DND-41 (cell line): ENCODE measurements at regions not wholly inside any gene's neighbourhood (a gene's known extent, or its start where the extent isn't known, plus 50 kb on each side); places are given as distances from the start of the nearest gene placed in this dataset.

ENCODE experiments used
- EZH2 ChIP-seq: IDR thresholded peaks from 3 replicates; pipeline ENCODE4 v1.6.1; 2012; ENCODE audit warnings: borderline replicate concordance, low read depth, mild to moderate bottlenecking, moderate library complexity, low read length, inconsistent platforms; ENCODE audit not compliant: severe bottlenecking
- TF ChIP-seq, protein P1 (sequence below): IDR thresholded peaks from 2 replicates; pipeline ENCODE4 v1.5.1; 2012; ENCODE audit warnings: borderline replicate concordance, low read length, moderate library complexity, mild to moderate bottlenecking; ENCODE audit not compliant: poor library complexity, severe bottlenecking; ENCODE audit errors: extremely low read depth

DNA sequence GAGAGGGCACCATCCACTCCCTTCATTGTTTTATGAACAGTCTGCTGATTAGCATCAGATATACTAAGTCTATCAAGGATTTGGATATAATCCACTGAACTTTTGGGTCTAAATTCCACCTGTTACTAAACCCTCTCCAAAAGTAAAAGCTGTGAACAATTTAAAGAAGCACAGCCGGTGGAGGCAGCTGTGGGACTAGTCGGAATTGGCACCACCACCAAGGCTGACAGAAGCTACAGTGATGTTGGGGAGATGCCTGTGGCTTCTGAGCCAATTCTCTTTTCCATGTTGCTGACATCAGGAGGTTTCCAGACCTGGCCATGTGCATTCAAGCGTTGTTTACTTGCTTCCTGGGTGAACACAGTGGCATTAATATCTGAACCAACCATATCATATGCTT lies 679.0 kb upstream of the CA10 start:
- TF ChIP-seq EZH2: no peak
- TF ChIP-seq, protein P1, sequence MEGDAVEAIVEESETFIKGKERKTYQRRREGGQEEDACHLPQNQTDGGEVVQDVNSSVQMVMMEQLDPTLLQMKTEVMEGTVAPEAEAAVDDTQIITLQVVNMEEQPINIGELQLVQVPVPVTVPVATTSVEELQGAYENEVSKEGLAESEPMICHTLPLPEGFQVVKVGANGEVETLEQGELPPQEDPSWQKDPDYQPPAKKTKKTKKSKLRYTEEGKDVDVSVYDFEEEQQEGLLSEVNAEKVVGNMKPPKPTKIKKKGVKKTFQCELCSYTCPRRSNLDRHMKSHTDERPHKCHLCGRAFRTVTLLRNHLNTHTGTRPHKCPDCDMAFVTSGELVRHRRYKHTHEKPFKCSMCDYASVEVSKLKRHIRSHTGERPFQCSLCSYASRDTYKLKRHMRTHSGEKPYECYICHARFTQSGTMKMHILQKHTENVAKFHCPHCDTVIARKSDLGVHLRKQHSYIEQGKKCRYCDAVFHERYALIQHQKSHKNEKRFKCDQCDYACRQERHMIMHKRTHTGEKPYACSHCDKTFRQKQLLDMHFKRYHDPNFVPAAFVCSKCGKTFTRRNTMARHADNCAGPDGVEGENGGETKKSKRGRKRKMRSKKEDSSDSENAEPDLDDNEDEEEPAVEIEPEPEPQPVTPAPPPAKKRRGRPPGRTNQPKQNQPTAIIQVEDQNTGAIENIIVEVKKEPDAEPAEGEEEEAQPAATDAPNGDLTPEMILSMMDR: no peak
